ENCODE measurements at regions not wholly inside any gene's neighbourhood (a gene's known extent, or its start where the extent isn't known, plus 50 kb on each side); places are given as distances from the start of the nearest gene placed in this dataset.

- no peak for DNase-seq
- Histone ChIP-seq H3K27ac (no peak overlapping the region), H3K27me3 (ENCODE audit: insufficient read depth, low read depth, severe bottlenecking) (no peaks in the 10 kb centered on the region), H3K9me3 (ENCODE audit: severe bottlenecking) (no peaks in the 10 kb centered on the region), H3K36me3 (no peaks in the 10 kb centered on the region), H3K4me3 (ENCODE audit: low read depth, low read length) (no peak overlapping the region)
- TF ChIP-seq, protein P1, sequence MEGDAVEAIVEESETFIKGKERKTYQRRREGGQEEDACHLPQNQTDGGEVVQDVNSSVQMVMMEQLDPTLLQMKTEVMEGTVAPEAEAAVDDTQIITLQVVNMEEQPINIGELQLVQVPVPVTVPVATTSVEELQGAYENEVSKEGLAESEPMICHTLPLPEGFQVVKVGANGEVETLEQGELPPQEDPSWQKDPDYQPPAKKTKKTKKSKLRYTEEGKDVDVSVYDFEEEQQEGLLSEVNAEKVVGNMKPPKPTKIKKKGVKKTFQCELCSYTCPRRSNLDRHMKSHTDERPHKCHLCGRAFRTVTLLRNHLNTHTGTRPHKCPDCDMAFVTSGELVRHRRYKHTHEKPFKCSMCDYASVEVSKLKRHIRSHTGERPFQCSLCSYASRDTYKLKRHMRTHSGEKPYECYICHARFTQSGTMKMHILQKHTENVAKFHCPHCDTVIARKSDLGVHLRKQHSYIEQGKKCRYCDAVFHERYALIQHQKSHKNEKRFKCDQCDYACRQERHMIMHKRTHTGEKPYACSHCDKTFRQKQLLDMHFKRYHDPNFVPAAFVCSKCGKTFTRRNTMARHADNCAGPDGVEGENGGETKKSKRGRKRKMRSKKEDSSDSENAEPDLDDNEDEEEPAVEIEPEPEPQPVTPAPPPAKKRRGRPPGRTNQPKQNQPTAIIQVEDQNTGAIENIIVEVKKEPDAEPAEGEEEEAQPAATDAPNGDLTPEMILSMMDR (IDR thresholded peaks at IDR 0.05; ENCODE audit: low read depth, low read length), result no peak
These were observed 2100.7 kb downstream of the TP53TG3F start for GRCh38 chr16:35559911-35560636.

GRCh38 chr16:35560637-35560984, 2101.2 kb downstream of the TP53TG3F start:
- no peak overlapping the region for H3K27ac ChIP-seq
- TF ChIP-seq, protein P1 (IDR thresholded peaks at IDR 0.05; ENCODE audit: low read depth, low read length), result no peak
- H3K9me3 ChIP-seq (ENCODE audit: severe bottlenecking), result no peaks in the 10 kb centered on the region

GRCh38 chr16:35561346-35561745, 2101.9 kb downstream of the TP53TG3F start:
- no peak for DNase-seq
- Histone ChIP-seq H3K36me3 (no peaks in the 10 kb centered on the region), H3K27me3 (ENCODE audit: insufficient read depth, low read depth, severe bottlenecking) (no peaks in the 10 kb centered on the region), H3K27ac (no peak overlapping the region), H3K4me3 (ENCODE audit: low read depth, low read length) (no peak overlapping the region), H3K9me3 (ENCODE audit: severe bottlenecking) (no peaks in the 10 kb centered on the region)
- TF ChIP-seq, protein P1 (IDR thresholded peaks at IDR 0.05; ENCODE audit: low read depth, low read length), result no peak

More at GRCh38 chr16:35560637-35560984, 2101.2 kb downstream of the TP53TG3F start:
- no peak for DNase-seq
- no peaks in the 10 kb centered on the region for H3K36me3 ChIP-seq
- H3K27me3 ChIP-seq (ENCODE audit: insufficient read depth, low read depth, severe bottlenecking), result no peaks in the 10 kb centered on the region
- H3K4me3 ChIP-seq (ENCODE audit: low read depth, low read length), result no peak overlapping the region

GRCh38 chr16:35562471-35562870, 2103.1 kb downstream of the TP53TG3F start:
- Histone ChIP-seq H3K27me3 (ENCODE audit: insufficient read depth, low read depth, severe bottlenecking) (no peaks in the 10 kb centered on the region), H3K4me3 (ENCODE audit: low read depth, low read length) (no peak overlapping the region), H3K36me3 (no peaks in the 10 kb centered on the region), H3K27ac (no peak overlapping the region), H3K9me3 (ENCODE audit: severe bottlenecking) (no peaks in the 10 kb centered on the region)
- no peak for DNase-seq
- TF ChIP-seq, protein P1 (IDR thresholded peaks at IDR 0.05; ENCODE audit: low read depth, low read length), result no peak

DNA sequence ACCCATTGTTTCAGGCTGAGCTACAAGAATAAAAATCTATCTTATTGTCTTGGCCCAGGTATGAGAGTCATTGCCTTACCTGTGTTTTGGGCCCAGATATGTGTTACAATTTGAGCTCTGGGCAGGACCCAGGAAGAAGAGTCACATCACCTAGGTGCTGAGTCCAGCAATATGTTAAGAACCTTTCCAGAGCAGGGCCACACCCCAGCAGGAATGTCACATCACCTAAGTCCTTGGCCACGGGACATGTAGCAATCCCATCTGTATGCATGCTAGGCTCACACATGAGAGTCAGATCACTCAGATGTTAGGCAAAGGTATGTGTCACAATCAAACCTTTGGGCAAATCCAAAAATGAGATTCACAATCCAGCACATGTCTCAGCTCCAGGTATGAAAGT, 2103.5 kb downstream of the TP53TG3F start:
- TF ChIP-seq, protein P1 (IDR thresholded peaks at IDR 0.05; ENCODE audit: low read depth, low read length), result no peak
- Histone ChIP-seq H3K27ac (no peak overlapping the region), H3K27me3 (ENCODE audit: insufficient read depth, low read depth, severe bottlenecking) (no peaks in the 10 kb centered on the region), H3K9me3 (ENCODE audit: severe bottlenecking) (no peaks in the 10 kb centered on the region), H3K36me3 (no peaks in the 10 kb centered on the region), H3K4me3 (ENCODE audit: low read depth, low read length) (no peak overlapping the region)
- no peak for DNase-seq

GRCh38 chr16:35564148-35564547, 2104.7 kb downstream of the TP53TG3F start:
- H3K27ac ChIP-seq, result no peak overlapping the region
- H3K36me3 ChIP-seq, result no peaks in the 10 kb centered on the region
- TF ChIP-seq, protein P1 (IDR thresholded peaks at IDR 0.05; ENCODE audit: low read depth, low read length), result no peak
- no peak overlapping the region for H3K4me3 ChIP-seq (ENCODE audit: low read depth, low read length)
- H3K9me3 ChIP-seq (ENCODE audit: severe bottlenecking), result no peaks in the 10 kb centered on the region
- H3K27me3 ChIP-seq (ENCODE audit: insufficient read depth, low read depth, severe bottlenecking), result no peaks in the 10 kb centered on the region
- no peak for DNase-seq

Data from WERI-Rb-1 (cell line).